RWPE1 (cell line): ENCODE measurements at regions not wholly inside any gene's neighbourhood (a gene's known extent, or its start where the extent isn't known, plus 50 kb on each side); places are given as distances from the start of the nearest gene placed in this dataset.

Experiments
- CTCF ChIA-PET: fragments of 350-600 bp; sonication (Branson Sonifier 250); formaldehyde crosslinking; extraction: SDS; loops from one replicate; lab custom pipeline; 2021; lab: Yijun Ruan, JAX
- POLR2A ChIA-PET: fragments of 400-600 bp; formaldehyde crosslinking; extraction: SDS; loops from one replicate; lab custom pipeline; 2020; ENCODE audit warnings: antibody characterized with exemption; ENCODE audit not compliant: low non-redundant PET; lab: Yijun Ruan, JAX
- DNase-seq: peaks from one replicate; pipeline ENCODE4 v3.0.0; 2012; ENCODE audit warnings: low spot score
- H3K27ac ChIP-seq: fragments of 450-650 bp; 2 replicates; pipeline ENCODE4 v1.5.1; 2017
- CTCF ChIP-seq: fragments of 450-650 bp; conservative IDR thresholded peaks from 2 replicates; pipeline ENCODE4 v1.5.1; 2017; ENCODE audit warnings: low read depth, mild to moderate bottlenecking

- CTCF ChIA-PET: no interaction called here
- no peak for DNase-seq
- POLR2A ChIA-PET: no interaction called here
- no peak for TF ChIP-seq CTCF
- no peak overlapping the region for H3K27ac ChIP-seq
Observed at GRCh38 chr5:113771483-113771882, 258.0 kb downstream of the YTHDC2 start.

- CTCF ChIA-PET: no interaction called here
- DNase-seq: no peak
- TF ChIP-seq CTCF: no peak
- H3K27ac ChIP-seq: no peak overlapping the region
- POLR2A ChIA-PET: no interaction called here
Observed at GRCh38 chr5:113776168-113776567, 262.7 kb downstream of the YTHDC2 start.

GRCh38 chr5:113776832-113777525 is 263.5 kb downstream of the YTHDC2 start:
- ChIA-PET POLR2A (no interaction called here), CTCF (no interaction called here)
- TF ChIP-seq CTCF: no peak
- no peak for DNase-seq
- no peak overlapping the region for H3K27ac ChIP-seq

GRCh38 chr5:113778147-113778546 is 264.7 kb downstream of the YTHDC2 start:
- POLR2A ChIA-PET: no interaction called here
- no peak for DNase-seq
- CTCF ChIA-PET: no interaction called here
- no peak for TF ChIP-seq CTCF
- no peak overlapping the region for H3K27ac ChIP-seq

GRCh38 chr5:113788141-113788655 is 274.7 kb downstream of the YTHDC2 start:
- H3K27ac ChIP-seq: no peak overlapping the region
- DNase-seq: no peak
- ChIA-PET POLR2A (no interaction called here), CTCF (interaction anchor here (0.6 kb wide), 2 partner anchors 15 to 155 kb away, joined by 4 read pairs; no protein-coding TSS in a partner anchor)
- no peak for TF ChIP-seq CTCF

GRCh38 chr5:113789769-113790168 is 276.3 kb downstream of the YTHDC2 start:
- CTCF ChIA-PET: no interaction called here
- no peak overlapping the region for H3K27ac ChIP-seq
- POLR2A ChIA-PET: interaction anchor here (0.6 kb wide), 1 partner anchor 9 kb away, joined by 3 read pairs; no protein-coding TSS in a partner anchor
- TF ChIP-seq CTCF: no peak
- DNase-seq: no peak
